Fibroblast of skin of right biceps (primary cell): ENCODE measurements at regions not wholly inside any gene's neighbourhood (a gene's known extent, or its start where the extent isn't known, plus 50 kb on each side); places are given as distances from the start of the nearest gene placed in this dataset.
"Not testable (repeated sequence)": the region's sequence is repeated elsewhere in the genome, so short reads cannot be mapped to it uniquely, and the experiment has no call there.

Experiments used
- DNase-seq: peaks from one replicate; pipeline ENCODE4 v3.0.0-alpha.2; 2013

DNA sequence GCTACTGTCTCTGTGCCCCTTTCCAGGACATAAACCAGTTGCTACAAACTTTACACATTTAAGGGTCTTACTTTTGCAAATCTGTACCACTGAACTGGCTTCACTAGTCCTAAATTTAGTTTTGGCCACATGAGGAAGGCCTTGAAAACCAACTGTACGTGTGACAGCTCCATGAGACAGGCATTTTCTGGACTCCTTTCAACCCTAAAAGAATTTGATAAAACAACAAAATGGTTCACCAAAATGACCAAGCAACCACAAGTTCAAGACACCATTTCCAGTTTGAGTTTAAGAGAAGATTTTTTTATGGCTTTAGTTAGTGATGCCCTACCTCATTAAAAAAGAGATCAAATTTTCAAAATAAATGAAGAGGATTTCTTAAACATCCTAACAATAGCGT lies 246.4 kb downstream of the ZNF674 start:
- DNase-seq: peak; percentile 53

DNA sequence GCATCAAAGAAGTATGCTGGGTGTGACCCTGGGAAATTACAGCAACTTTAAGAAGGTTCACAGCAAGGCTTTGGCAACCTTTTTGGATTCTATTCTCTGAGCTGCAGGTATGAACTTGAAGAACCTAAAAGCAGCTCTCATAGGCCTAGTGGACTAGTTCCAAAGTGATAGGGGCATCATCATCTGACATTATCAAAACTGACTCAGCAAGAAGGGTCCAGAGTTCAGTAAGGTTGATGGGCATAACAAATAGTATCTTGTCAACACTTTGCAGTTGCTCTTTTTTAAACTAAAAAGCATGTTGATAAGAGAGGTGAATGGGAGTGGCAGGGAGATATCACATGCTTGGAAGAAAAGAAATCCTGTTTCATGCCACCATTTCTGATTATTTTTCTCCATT lies 249.3 kb downstream of the ZNF674 start:
- DNase-seq: no peak

DNA sequence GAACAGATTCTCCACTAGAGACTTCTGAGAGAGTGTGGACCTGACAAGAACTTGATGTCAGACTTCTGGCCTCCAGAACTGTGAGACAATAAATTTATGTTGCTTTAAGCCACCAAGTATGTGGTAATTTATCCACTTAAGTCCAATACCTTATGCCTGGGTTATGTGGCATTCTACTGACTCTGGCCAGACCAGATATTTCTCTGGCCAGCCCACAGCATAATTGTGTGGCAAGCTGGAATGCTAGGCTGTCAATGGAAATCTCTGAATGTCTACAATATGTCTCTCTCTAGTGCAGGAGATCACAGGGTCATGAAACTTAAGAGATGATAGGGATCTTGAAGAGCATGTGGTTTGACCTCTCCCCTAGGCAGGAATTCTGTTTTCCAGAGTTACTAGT lies 251.0 kb downstream of the ZNF674 start:
- DNase-seq: peak; percentile 40

DNA sequence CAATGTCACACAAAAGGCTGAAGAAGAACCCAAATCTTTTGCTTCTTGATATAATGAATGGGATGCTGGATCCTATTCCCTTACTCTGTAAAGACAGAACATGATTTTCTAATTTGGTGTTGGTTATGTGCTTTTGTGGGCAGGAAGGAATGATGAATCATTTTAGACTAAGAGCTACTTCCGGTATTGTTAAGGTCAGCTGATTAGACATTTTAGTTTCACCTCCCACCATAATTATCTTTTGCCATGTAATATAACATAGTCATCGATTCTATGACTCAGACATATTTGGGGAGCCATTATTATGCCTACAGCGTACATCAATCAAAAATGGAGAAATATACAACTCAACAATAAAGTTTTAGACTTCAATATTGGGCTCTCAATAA lies 265.3 kb downstream of the ZNF674 start:
- DNase-seq: peak; percentile 75

DNA sequence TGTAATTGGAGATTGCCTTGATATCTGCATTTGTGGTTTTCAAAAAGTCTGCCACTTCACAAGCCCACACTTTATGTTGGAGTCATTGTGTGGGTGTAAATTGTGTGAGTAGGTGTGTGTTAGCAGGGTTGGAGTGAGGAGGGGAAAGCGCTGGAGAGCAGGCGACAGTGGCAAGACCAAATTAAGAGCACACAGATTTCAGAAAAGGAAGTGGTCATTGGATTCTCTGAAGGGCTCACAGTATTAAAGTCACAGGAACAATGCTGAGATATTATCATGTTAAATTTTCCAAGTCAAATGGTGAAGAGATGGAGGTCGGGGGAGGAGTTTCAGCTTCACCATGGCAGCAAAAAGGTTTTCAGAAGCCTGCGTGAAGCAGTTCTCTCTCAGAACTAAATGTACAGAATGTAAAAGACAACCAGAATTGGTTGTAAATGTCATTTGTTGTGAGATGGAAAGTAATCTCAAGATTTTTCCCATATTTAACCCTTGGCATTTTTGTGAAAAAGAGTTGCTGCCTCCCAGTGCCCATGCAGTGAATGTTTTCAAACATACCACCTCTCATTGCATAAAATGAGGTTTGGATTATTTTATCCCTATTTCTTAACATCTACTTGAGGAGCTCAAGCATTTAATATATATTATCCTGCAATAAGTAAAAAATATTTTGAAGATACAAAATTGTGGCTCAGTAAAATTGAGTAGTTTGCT lies 265.9 kb downstream of the ZNF674 start:
- DNase-seq: peak; percentile 18

DNA sequence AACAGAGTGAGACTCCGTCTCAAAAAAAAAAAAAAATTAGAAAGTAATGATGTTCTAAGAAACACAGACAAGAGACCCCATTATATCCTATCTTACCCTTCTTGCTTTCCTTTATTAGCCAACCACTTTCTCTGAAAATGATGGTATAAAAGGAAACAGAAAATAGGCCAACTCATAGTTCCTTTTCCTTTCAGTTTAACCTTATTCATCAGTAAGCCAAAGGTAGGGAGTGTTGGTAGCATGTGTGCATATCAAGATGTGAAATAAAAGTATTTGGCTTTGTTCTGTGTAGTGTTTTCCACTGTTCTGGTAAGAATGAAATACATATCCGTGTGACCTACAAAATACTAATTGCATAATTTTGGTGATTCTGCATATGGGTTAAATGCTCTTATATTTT lies 266.6 kb downstream of the ZNF674 start:
- no peak for DNase-seq

DNA sequence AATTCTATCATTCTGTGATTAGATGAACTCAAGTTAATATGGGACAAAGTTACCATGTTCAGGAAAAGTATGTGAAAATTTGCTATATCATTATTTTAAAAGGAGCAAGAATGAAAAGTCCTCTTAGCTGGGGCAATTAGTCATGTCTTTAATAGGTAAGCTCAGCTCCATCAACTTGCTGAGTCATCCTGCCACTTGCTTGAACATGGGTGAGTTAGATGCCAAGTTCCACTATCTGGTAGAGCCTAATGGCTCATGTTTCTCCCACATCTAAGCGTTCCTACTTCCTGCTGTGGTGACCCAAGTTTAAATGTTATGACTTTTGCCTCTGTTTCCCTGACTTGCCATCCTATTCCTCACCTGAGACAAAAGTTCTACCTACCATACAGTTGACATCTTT lies 276.8 kb downstream of the ZNF674 start:
- DNase-seq: peak; percentile 42

DNA sequence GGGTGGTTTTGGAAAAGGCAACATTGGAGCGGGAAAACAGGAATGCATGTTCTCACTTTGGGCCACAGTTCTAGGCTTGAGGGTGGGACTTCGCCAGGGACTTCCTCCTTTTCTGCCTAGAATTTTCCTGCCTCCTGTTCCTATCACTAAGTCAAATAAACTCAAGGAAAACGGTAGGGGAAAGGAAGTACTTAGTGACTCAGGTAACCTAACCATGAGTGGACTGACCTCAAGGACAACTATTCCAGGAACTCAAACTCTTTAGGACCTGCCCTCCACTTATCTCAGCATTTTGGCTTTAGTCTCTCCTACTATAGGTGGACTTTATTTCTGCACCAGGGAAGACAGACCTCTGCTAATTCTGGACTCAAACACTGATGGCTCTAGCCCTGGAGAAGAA lies 281.7 kb downstream of the ZNF674 start:
- no peak for DNase-seq

DNA sequence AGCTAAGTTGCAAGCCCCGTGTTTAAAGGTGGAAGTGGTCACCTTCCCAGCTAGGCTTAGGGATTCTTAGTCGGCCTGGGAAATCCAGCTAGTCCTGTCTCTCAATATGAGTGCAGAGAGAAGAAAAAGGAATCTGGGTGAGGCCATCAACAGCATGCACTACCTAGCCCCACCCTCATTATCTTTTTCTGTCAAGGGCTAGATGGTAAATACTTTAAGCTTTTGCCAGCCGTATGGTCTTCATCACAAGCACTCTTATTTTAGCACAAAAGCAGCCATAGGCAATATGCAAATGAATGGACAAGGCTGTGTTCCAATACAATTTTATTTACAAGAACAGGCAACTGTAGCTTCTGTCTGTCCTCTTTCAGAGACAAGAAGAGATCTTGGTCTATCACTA lies 282.9 kb downstream of the ZNF674 start:
- no peak for DNase-seq

DNA sequence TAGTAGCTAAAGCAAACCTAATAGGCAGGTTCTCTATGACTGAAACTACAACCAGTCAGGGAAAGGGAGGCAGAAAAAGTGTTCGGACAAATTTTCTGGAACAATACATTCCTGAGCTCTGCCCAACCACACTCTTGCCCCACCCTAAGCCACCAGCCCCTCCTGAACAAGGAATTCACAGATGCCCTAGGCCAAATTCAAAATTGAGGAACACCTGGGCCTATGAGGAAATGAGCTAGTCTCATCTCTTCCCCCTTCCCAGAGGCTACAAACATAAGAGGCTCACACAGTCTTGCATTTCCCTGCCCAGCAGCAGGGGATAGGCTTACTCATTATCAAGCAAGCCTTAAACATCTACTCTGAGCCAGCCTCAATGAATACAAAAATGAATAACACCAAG lies 284.7 kb downstream of the ZNF674 start:
- DNase-seq: no peak

DNA sequence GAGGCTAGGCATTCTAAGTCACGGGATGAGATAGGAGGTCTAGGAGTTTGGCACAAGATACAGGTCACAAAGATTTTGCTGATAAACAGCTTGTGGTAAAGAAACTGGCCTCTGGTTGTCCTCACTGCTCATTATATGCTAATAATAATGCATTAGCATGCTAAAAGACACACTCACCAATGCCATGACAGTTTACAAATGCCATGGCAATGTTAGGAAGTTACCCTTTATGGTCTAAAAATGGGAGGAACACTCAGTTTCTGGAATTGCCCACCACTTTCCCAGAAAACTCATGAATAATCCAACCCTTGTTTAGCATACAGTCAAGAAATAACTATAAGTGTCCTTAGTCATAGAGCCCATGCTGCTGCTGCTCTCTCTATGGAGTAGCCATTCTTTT lies 286.9 kb downstream of the ZNF674 start:
- no peak for DNase-seq

DNA sequence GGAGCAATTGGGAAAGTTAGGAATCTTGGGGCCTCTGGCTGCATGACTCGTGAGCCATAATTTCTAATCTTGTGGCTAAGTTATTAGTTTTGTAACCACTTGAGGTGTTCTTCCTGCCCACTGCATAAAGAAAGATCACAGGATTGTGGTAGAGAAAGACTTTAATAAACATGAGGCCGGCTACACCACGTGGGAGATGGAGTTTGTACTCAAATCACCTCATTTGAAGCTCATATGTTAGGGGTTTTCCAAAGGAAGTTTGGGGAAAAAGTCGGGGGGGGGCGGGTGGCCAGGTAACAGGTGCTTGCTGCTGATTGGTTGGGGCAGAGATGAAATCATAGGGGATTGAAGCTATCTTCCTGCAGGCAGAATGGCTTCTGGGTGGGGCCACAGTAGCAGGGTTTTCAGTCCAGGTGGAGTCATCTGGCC lies 287.8 kb downstream of the ZNF674 start:
- peak; percentile 22 for DNase-seq

DNA sequence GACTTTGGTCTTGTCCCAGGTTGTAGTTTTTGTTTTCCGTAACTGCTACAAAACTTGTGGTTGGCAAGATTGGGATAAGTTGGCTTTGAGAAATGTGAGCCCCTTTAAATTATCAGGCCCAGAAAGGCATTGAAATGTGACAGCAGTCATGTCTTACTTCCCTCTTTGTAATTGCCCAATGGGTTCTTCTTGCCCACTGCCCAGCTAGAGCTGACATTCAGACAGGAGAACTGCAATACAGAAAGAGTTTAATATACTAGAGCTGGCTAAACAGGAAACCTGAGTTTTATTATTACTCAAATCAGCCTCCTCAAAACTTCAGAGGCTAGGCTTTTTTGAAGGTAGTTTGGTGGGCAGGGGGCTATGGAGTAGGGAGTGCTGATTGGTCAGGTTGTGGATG lies 288.3 kb downstream of the ZNF674 start:
- no peak for DNase-seq

DNA sequence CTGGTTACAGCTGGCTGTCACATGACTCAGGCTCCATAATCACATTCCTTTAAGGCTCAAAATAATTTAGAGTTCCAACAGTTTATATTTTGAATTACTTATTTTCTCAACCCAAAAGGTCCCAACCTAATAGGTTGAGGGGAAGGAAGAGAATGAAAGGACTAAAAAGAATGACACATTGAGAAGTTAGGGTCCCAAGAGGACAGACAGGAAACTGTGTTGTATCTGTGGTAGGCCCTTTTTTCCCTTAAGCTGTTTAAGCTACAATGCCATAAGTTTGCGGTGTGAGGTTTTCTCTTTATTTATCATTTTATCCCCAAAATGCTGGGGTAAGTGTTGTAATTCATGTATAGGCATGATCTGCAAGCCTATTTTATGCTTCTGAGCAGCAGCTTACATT lies 290.2 kb downstream of the ZNF674 start:
- peak; percentile 68 for DNase-seq

DNA sequence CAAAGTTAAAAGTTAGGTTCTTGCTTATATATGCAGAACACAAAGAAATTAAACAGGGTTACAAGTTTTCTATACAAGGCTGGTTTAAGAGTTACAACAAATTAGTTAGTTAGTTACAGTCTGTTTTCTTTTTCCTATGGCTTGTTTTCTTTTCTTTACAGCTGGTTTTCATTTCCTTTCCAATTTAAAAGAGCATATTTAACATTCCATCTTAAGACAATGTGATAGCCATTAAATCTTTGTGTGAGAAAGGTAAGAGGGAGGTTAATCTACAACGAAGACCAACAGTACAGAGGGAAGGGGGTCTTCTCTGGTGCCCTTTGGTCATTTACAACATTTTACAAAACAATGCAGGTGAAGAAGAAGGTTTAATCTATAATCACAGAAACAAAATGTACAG lies 290.6 kb downstream of the ZNF674 start:
- peak; percentile 34 for DNase-seq

DNA sequence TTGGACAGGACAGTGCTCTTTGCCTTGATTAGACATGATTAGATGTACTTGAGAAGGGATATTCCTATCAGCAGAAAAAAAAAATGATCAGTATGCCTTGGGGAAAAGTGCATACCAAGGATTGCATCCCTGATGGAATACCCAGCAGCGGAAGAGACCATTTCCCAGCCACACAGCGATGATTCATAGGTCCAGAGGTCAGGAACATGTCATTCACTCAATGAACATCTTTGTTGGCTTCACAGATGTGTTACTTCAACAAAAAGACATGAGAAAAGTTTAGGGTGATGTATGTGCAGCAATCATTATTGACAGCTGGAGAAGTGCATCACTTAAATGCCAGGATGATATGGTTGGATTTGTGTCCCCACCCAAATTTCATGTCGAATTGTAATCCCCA lies 293.5 kb downstream of the ZNF674 start:
- peak; percentile 71 for DNase-seq

DNA sequence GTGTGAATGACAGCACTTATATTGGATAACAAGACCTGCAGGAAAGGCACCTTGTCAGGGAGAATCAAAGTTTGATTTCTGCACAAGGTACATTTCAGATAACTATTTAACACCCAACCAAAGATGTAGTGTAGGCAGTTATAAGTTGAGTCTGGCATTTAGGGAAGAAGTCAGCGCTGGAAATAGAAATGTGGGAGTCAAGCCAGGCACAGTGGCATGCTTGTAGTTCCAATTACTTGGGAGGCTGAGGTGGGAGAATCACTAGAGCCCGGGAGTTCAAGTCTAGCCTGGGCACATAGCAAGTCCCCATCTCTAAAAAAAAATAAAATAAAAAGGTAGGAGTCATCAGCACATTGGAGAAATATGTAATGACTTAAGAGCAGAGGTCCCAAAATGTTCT lies 295.1 kb downstream of the ZNF674 start:
- DNase-seq: no peak

DNA sequence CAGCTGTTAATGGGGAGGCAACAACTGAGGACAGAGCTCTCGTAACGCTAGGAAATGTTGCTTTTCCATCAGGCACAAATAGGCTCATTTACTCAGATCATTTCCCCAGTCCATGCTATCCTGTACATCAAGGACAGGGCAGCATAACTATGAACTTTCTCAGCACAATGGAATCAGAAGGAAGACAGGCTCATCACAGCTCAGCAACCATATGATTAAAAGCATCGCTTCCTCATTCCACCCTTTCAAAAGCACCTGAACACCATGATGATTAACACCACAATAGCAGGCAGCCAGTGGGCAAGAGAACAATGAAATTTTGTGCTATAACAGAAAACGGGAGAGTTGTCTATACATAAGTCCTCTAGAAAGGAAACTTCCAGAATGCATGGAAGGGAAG lies 297.8 kb downstream of the ZNF674 start:
- DNase-seq: no peak

DNA sequence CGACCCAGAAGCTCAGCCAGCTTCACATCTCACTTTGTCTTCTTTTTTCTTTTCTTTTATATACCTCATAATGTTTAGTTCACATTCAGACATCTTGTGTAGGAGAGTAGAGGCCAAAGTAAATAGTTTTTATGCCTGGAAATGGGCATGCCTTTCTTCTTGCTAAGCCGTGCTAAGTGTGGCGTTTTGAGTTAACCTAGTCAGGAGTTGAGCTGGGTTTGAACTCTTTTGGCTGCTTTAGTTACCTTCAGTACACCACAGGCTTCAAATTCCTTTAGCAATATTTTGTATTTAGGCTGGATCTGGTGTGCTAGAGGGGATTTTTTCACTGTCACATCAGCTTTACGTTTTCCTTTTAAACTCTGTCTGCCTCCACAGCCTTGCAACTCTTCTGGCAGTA lies 300.8 kb downstream of the ZNF674 start:
- DNase-seq: peak; percentile 39

DNA sequence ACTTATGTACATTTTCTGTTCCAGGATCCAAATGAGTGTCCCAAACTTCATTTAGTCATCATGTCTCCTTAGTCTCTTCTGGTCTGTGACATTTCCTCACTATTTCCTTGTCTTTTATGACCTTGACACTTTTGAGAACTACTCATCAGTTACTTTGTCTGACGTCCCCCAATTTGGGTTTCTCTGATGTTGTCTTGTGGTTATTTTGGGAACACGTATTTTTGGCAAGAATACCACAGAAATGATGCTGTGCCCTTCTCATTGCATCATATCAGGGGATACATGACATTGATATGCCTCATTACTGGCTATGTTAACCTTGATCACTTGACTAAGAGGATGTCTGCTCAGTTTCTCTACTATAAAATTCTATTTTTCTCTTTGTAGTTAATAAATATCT lies 308.8 kb downstream of the ZNF674 start:
- no peak for DNase-seq

DNA sequence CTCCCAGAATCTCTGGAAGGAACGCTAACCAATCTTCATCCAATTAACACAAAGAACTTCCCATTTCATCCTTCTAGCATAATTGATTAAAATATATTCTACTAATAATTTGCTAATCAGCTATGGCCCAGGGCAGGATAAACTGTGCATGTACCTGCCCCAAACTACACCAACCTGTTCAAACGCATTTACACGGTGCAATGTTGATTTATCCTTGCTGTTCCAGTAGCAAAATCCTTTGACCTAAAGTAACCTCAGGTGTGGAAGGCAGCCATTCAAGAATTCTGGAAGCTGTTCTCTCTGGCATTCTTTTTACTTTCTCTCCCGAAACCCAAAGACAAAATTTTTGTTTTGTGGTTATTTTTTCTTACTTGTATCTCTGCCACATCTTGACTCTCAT lies 309.4 kb downstream of the ZNF674 start:
- DNase-seq: no peak

DNA sequence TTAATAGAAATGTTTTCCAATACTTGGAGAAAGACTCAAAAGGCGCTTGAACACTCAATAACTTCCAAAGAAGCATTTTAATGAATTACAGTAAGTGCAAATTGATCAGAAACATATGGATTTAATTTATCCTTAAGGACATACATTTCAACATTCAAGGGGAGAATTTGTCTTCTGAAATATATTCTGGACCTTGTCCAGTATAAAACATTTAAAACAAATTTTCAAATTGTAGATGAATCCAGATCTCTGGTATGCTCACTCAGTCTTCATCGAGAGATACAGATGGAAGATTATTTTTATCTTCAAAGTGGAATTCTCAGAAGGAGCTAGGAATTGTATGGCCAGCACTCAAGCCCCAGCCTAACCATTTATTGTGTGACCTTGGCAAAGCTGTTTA lies 310.4 kb downstream of the ZNF674 start:
- peak; percentile 33 for DNase-seq

DNA sequence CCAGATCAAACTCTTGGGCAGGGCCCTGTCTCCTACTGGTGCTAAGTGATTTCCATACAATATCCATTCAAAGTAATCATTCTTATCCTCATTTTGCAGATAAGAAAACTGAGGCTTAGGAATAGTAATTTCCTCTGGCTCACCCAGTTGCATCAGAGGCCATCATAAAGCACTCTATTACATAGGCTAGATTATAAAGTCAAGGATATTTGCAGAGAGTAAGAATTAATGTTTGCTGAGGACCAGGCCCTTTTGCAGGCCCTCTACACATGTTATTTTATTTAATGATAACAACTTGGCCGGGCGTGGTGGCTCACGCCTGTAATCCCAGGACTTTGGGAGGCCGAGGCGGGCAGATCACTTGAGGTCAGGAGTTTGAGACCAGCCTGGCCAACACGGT lies 316.8 kb downstream of the ZNF674 start:
- no peak for DNase-seq

DNA sequence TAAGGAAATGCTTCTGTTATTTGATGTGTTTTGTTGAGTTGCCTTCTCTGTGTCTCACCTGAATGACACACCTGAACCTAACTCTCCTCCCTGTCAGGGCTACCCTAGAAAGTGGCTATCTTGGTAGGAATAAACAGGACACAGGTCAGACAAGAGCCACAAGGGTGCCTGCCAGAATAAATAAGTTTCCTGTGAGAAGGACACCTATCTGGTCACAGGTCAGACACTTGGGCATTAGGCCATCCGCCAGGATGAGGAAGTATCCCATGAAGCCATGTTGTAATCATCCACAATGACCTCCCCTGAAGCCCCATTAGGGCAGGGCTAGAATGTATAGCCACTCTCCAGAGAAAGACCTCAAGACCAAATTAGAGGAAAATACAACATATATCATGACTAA lies 318.8 kb downstream of the ZNF674 start:
- no peak for DNase-seq

DNA sequence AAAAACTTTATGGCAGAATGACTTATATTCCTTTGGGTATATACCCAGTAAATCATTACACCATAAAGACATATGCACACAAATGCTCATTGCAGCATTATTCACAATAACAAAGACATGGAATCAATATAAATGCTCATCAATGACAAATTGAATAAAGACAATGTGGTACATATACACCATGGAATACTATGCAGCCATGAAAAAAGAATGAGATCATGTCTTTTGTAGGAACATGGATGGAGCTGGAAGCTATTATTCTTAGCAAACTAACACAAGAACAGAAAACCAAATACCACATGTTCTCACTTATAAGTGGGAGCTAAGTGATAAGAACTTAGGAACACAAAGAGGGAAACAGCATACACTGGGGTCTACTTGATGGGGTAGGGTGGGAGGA lies 321.7 kb downstream of the ZNF674 start:
- DNase-seq: not testable (repeated sequence)

DNA sequence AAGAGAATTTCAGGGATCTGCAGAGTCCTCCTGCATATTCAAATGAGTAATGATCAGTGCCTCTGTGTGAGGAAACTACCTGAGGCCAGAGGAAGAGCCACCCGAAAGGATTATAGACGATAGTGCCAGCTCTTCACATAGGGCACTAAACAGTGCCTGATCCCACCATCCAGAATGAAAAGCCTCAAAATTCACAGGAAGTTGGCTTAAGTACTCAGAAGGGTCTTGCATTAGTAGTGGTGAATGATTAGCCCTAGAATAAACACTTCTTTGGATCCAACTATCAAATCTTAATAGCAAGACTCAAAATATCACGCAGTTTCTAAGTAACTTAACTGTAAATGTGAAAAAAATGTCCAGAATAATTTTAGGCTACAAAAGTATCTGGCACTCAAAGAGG lies 324.4 kb downstream of the ZNF674 start:
- no peak for DNase-seq
